GM18502 (cell line): ENCODE measurements at regions not wholly inside any gene's neighbourhood (a gene's known extent, or its start where the extent isn't known, plus 50 kb on each side); places are given as distances from the start of the nearest gene placed in this dataset.

Source experiments
- ATAC-seq: cut with Tn5 transposase; IDR thresholded peaks from one replicate; pipeline ENCODE4 v1.9.1; 2021; ENCODE audit warnings: mild to moderate bottlenecking; ENCODE audit not compliant: unreplicated experiment, poor library complexity

- ATAC-seq: no peak
Measured at GRCh38 chr2:45275806-45276205, 266.6 kb upstream of the SIX2 start.

- ATAC-seq: no peak
Measured at GRCh38 chr2:45275242-45275805, 266.1 kb upstream of the SIX2 start.

GRCh38 chr2:45274250-45274926 is 265.1 kb upstream of the SIX2 start:
- no peak for ATAC-seq

DNA sequence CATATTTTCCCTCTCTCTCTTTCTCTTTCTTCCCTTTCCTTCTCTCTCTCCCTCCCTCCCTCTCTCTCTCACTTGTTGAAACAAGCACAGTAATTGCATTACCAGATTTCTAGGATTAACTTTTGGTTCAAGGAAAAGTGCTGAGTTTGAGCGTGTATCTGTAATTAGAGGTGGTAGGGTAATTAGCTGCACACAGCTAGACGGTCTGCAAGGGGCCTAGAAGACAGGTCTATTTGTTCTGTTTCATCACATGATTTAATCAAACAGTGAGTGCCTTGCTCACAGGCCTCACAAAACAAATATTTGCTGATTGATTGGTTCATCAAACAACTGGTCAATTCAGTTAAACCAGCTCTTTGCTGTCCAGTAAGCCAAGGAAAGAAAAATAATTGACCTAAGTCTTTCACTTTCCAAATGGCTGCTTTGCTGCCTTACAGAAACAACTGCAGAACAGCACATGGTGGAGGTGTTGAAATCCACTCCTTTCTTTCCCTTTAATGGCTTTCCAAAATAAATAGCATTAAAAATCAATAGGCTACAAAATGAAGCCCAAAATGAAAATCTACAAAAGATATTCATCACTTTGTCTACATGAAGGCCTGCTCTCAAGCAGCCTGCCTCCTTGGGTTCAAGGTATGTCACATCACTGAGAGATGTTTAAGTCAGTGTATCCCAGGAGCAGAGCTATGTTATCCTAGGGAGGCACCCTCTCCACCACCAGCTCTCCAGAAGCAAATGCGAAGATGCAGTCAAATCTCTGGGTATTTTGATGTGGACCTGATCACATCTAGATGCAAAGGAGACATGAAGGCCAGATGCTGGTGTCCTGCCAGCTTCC is 264.4 kb upstream of the SIX2 start:
- ATAC-seq: no peak

GRCh38 chr2:45272549-45273265 is 263.5 kb upstream of the SIX2 start:
- ATAC-seq: no peak

DNA sequence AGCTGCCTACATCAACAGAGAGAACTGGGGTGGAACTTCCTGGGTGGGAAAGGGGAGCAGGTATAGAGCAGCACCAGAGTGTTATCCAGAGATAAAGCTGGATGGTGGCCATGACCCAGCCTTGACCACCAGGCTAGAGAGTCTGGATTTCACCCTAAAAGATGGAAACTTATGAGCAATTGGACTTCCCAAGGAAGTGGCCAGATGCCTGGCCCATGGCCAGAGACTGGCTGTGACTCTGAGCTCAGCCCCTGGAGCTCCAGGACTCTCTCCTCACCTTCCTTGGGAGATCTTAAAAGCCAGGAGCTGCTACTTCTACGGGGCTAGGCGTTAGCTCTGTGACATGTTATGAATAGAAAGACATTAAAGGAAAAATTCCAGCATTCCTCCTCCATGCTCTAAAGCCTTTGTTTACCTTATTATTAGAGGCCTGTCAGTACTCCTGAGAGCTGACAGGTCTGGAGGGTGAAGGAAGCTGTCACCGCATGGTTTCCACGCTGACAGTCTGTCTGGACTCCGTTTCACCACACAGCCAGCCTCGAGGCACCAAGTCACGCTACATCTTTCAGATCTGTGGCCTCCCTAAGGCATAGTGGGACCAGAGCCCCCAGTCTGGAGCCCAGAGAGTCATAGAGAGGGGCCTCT is 260.0 kb upstream of the SIX2 start:
- ATAC-seq: no peak

- no peak for ATAC-seq
Measured at GRCh38 chr2:45268631-45269030, 259.4 kb upstream of the SIX2 start.

DNA sequence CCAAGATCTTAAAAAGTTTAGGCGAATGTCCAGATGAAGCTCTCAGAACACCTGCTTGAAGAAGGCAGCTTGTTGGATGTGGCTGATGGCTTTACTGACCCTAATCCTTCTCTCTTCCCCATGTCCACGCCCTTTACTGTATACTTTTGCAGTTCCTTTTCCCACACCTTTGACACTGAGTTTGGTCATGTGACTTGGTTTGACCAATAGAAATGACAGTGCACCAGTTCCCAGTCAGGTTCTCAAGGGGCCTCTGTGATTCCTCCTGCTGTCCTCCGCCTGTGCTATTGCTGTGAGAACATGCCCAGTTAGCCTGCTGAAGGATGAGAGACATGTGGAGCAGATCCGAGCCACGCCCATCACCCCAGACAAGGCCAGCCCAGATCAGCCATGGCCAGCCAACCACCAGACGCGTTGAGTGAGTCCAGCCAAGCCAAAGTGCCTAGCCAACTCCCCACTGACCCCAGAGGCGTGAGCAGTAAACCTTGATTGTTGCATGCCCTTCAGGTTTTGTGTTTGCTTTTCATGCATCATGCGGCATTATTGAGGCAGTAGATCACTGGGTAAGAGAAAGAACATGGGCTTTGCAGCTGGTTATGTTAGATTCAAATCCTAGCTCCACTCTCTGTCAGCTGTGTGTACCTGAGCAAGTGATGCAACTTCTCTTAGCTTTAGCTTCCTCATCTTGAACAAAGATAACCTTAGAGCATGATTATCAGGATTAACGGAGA is 258.0 kb upstream of the SIX2 start:
- ATAC-seq: no peak

DNA sequence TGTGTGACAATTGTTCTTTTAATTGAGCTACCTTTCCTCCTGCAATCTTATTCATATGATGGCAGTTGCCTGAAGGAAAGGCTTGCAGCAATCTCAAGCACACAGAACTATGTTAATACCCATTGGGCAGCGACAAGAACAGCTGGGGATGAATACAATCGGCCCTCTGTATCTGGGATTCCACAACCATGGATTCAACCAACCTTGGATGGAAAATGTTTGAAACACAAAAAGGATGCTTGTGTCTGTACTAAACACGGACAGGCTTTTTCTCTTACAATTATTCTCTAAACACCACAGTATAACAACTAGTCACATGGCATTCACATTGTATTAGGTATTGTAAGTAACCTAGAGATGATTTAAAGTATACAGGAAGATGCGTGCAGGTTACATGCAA is 256.1 kb upstream of the SIX2 start:
- ATAC-seq: no peak

GRCh38 chr2:45264227-45265225 is 255.3 kb upstream of the SIX2 start:
- ATAC-seq: no peak

- no peak for ATAC-seq
Measured at GRCh38 chr2:45263147-45263546, 253.9 kb upstream of the SIX2 start.

GRCh38 chr2:45261746-45262145 is 252.5 kb upstream of the SIX2 start:
- no peak for ATAC-seq

DNA sequence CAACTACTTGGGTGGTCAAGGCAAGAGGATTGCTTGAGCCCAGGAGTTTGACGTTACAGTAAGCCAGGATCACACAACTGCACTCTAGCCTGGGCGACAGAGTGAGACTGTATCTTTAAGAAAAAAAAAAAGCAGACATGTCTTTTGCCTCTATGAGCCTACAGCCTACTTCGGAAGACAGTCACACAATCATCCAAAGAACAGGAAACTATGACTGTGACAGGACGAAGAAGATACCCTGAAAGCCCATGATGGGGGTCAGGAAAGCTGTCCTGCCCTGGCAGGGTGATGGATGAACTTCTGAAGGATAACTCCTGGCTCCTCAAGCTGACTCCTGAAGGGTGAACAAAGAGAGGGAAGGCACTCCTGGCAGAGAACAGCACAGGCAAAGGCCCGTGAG is 251.7 kb upstream of the SIX2 start:
- ATAC-seq: no peak

- ATAC-seq: no peak
Measured at GRCh38 chr2:45259547-45260160, 250.4 kb upstream of the SIX2 start.

DNA sequence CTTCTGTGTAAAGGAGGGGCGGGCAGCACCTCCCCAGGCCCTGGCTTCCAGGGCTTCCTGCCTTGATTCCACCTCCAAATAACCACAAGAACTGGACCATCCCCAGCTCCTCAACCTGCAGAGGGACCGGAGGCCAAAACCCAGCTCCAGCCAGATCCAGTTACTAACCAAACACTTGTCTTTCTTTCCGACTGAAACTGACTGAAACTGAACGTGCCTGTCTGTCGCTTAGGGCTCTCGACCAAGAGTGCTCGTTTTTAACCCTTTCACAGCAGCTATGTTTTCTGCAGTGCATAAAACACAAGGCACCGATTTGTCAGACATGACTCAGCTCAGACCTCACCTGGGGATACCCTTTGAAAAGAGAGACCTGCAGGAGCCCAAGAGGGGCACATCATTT is 249.9 kb upstream of the SIX2 start:
- ATAC-seq: no peak

DNA sequence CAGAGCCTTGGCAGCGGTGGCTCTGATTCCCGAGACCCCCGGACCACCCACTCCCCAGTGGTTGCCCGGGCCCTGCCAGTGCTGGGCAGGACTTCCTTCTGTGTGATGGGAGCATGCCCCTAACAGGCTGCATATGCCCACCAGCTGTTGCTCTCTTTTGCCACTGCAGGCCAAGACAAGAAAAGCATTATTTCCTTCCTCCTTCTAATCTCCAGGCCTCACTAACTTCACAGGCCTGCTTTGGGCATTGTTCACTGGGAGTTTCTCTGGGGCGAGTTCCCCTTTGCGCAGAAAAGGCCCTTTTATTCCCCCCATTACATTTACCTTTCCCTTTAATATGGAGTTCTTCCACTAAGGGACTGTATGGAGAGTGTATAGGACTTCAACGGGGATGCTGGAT is 249.1 kb upstream of the SIX2 start:
- ATAC-seq: no peak

GRCh38 chr2:45257820-45258219 is 248.6 kb upstream of the SIX2 start:
- ATAC-seq: no peak
